ENCODE measurements at regions not wholly inside any gene's neighbourhood (a gene's known extent, or its start where the extent isn't known, plus 50 kb on each side); places are given as distances from the start of the nearest gene placed in this dataset.

GRCh38 chr1:244971552-244972216 is 107.3 kb upstream of the HNRNPU start:
- TF ChIP-seq POLR2A (IDR thresholded peaks at IDR 0.05): no peak
- TF ChIP-seq, protein P1, sequence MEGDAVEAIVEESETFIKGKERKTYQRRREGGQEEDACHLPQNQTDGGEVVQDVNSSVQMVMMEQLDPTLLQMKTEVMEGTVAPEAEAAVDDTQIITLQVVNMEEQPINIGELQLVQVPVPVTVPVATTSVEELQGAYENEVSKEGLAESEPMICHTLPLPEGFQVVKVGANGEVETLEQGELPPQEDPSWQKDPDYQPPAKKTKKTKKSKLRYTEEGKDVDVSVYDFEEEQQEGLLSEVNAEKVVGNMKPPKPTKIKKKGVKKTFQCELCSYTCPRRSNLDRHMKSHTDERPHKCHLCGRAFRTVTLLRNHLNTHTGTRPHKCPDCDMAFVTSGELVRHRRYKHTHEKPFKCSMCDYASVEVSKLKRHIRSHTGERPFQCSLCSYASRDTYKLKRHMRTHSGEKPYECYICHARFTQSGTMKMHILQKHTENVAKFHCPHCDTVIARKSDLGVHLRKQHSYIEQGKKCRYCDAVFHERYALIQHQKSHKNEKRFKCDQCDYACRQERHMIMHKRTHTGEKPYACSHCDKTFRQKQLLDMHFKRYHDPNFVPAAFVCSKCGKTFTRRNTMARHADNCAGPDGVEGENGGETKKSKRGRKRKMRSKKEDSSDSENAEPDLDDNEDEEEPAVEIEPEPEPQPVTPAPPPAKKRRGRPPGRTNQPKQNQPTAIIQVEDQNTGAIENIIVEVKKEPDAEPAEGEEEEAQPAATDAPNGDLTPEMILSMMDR (IDR thresholded peaks at IDR 0.05): no peak

Data from lower leg skin (tissue), 3 donors.